Chondrocyte (in vitro differentiated cells): ENCODE measurements at regions not wholly inside any gene's neighbourhood (a gene's known extent, or its start where the extent isn't known, plus 50 kb on each side); places are given as distances from the start of the nearest gene placed in this dataset.

Experiments
- DNase-seq: peaks from one replicate; pipeline ENCODE4 v3.0.0; 2021; ENCODE audit warnings: mixed read lengths, low spot score
- H3K27ac Mint-ChIP-seq: one replicate; pipeline ENCODE4 v1.8.0; 2021; ENCODE audit warnings: mild to moderate bottlenecking, moderate library complexity, mixed read lengths; ENCODE audit not compliant: unreplicated experiment
- H3K27me3 Mint-ChIP-seq: 2 replicates; pipeline ENCODE4 v1.8.0; 2021; ENCODE audit warnings: low read depth, mixed read lengths
- H3K36me3 Mint-ChIP-seq: 2 replicates; pipeline ENCODE4 v1.8.0; 2021; ENCODE audit warnings: low read depth, mixed read lengths
- H3K4me1 Mint-ChIP-seq: 2 replicates; pipeline ENCODE4 v1.8.0; 2021; ENCODE audit warnings: low read depth, mild to moderate bottlenecking, mixed read lengths
- H3K4me3 Mint-ChIP-seq: one replicate; pipeline ENCODE4 v1.8.0; 2021; ENCODE audit warnings: mild to moderate bottlenecking, moderate library complexity, mixed read lengths; ENCODE audit not compliant: unreplicated experiment
- H3K9me3 Mint-ChIP-seq: 2 replicates; pipeline ENCODE4 v1.8.0; 2021; ENCODE audit warnings: low read depth, mixed read lengths
- TF ChIP-seq, protein P1 (sequence below): fragments of 200-600 bp; sonication (generic); IDR thresholded peaks from 2 replicates; pipeline ENCODE4 v1.5.0; 2021; ENCODE audit warnings: antibody characterized with exemption, mild to moderate bottlenecking, moderate library complexity

- no peak for DNase-seq
- H3K9me3 Mint-ChIP-seq: no peaks in the 10 kb centered on the region
- peaks cover 11% of the 10 kb centered on the region for H3K27me3 Mint-ChIP-seq
- TF ChIP-seq, protein P1, sequence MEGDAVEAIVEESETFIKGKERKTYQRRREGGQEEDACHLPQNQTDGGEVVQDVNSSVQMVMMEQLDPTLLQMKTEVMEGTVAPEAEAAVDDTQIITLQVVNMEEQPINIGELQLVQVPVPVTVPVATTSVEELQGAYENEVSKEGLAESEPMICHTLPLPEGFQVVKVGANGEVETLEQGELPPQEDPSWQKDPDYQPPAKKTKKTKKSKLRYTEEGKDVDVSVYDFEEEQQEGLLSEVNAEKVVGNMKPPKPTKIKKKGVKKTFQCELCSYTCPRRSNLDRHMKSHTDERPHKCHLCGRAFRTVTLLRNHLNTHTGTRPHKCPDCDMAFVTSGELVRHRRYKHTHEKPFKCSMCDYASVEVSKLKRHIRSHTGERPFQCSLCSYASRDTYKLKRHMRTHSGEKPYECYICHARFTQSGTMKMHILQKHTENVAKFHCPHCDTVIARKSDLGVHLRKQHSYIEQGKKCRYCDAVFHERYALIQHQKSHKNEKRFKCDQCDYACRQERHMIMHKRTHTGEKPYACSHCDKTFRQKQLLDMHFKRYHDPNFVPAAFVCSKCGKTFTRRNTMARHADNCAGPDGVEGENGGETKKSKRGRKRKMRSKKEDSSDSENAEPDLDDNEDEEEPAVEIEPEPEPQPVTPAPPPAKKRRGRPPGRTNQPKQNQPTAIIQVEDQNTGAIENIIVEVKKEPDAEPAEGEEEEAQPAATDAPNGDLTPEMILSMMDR: no peak
- H3K4me1 Mint-ChIP-seq: no peaks in the 10 kb centered on the region
- H3K36me3 Mint-ChIP-seq: no peaks in the 10 kb centered on the region
- no peak overlapping the region for H3K27ac Mint-ChIP-seq
- H3K4me3 Mint-ChIP-seq: no peak overlapping the region
Observed at GRCh38 chr2:138176862-138177439, 212.7 kb downstream of the HNMT start.

DNA sequence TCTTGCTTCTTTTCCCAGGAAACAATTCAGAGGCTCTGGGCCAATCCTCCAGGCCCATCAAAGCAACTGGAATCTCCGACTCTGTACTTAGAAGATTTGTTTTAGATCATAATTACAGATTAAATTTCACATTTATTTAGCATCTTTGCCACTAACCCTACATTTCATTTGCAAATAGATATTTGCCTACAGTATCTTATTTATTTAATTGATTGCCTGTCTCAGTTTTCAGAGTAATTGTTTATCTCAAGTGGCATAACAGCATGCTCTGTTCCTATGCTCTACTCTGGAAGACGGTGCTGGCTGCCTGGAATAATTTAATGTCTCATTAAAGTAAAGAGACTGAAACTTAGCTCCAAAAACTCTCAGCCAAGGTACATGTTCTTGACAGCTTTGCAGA, 213.4 kb downstream of the HNMT start:
- Mint-ChIP-seq H3K9me3 (no peaks in the 10 kb centered on the region), H3K4me1 (no peaks in the 10 kb centered on the region), H3K27ac (no peak overlapping the region), H3K27me3 (peaks cover 11% of the 10 kb centered on the region), H3K4me3 (no peak overlapping the region), H3K36me3 (no peaks in the 10 kb centered on the region)
- TF ChIP-seq, protein P1: no peak
- no peak for DNase-seq

- no peaks in the 10 kb centered on the region for H3K4me1 Mint-ChIP-seq
- no peaks in the 10 kb centered on the region for H3K9me3 Mint-ChIP-seq
Observed at GRCh38 chr2:138180692-138181386, 216.6 kb downstream of the HNMT start.

DNA sequence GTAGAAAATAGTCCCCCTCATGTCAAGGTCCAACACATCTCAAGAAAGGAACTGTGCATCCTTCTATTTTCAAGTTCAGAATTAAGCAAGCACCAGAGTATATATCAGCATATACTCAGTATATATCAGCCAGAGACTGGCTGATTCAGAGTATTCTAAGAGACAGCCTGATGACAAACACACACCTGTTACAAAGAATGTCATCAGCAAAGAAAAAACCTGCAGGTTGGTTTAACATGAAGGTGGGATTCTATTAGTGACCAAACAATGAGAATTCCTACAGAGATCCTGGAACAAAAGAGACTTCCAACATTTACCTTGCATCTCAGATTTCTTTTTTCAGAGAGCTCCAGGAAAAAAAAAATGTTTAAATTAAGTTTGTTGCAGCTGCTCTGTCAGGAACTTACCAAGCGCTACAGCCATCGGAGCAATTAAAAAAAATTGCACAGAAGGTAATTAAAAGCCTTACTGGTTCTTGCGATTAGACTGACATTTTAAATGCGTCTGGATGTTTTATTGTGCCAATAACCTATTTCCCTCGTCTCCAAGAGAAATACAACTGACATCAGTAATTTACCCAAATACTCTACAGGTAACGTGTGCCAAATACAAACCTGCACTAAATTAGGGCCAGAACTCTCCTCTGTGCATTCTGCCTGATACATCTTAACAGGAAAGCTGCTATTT, 218.1 kb downstream of the HNMT start:
- H3K36me3 Mint-ChIP-seq: no peaks in the 10 kb centered on the region
- H3K4me3 Mint-ChIP-seq: no peak overlapping the region
- DNase-seq: no peak
- TF ChIP-seq, protein P1: no peak
- no peak overlapping the region for H3K27ac Mint-ChIP-seq
- H3K27me3 Mint-ChIP-seq: peaks cover 15% of the 10 kb centered on the region
- no peaks in the 10 kb centered on the region for H3K9me3 Mint-ChIP-seq
- no peaks in the 10 kb centered on the region for H3K4me1 Mint-ChIP-seq

More at GRCh38 chr2:138180692-138181386, 216.6 kb downstream of the HNMT start:
- H3K27ac Mint-ChIP-seq: no peak overlapping the region
- peaks cover 13% of the 10 kb centered on the region for H3K27me3 Mint-ChIP-seq
- no peaks in the 10 kb centered on the region for H3K36me3 Mint-ChIP-seq
- no peak for DNase-seq
- no peak overlapping the region for H3K4me3 Mint-ChIP-seq
- TF ChIP-seq, protein P1: peak; percentile 63

DNA sequence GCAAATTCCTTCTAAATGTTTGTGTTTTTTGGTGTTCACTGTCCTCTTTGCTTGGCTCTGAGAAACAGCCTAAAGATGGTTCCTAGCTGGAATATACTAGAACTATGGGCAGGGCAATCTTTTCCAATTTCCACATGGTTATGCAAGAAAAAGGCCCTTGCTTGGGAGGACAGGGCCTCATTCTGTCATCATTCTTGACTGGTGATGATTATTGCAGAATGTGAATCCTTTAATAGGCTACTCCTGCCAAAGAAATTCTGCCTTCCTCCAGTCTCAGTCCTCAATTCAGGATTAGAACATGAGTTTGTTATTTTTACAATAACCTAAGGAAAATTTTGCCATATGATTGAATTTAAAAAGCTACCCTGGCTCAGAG, 218.7 kb downstream of the HNMT start:
- Mint-ChIP-seq H3K27ac (no peak overlapping the region), H3K36me3 (no peaks in the 10 kb centered on the region), H3K4me1 (no peaks in the 10 kb centered on the region), H3K4me3 (no peak overlapping the region), H3K27me3 (peaks cover 18% of the 10 kb centered on the region), H3K9me3 (no peaks in the 10 kb centered on the region)
- no peak for DNase-seq
- TF ChIP-seq, protein P1: no peak
